ENCODE measurements at regions not wholly inside any gene's neighbourhood (a gene's known extent, or its start where the extent isn't known, plus 50 kb on each side); places are given as distances from the start of the nearest gene placed in this dataset.
"Not testable (repeated sequence)": the region's sequence is repeated elsewhere in the genome, so short reads cannot be mapped to it uniquely, and the experiment has no call there.

DNA sequence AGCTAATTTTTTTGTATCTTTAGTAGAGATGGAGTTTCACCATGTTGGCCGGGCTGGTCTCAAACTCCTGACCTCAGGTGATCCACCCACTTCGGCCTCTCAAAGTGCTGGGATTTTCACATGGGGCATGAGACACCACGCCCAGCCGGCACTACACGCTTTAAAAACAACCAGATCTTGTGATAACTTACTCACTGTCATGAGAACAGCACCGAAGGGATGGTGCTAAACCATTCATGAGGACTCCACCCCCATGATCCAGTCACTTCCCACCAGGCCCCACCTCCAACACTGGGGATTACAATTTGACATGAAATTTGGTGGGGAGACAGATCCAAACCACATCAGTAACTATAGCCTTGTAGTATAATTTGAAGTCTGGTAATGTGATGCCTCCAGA is 67.4 kb upstream of the ZNF169 start:
- not testable (repeated sequence) for DNase-seq

DNA sequence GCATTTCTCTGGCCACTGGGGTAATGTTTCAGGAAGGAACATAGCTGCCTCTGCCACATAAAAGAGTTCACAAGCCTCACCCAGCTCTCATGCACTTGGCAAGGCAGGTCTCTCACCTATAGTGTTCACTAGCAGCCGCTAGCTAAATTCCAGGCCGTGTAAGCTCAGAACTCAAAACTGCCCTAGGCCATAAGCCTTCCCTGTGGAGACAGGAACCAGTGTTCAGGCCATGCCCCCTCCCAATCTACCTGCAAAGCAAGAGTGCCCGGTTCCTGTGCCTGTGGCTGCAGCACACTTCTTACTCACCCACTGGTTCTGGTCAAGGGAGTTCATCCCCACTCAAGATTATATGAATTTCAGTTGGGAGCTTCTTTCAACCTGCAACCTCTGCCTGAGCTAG is 60.7 kb upstream of the ZNF169 start:
- DNase-seq: no peak

DNA sequence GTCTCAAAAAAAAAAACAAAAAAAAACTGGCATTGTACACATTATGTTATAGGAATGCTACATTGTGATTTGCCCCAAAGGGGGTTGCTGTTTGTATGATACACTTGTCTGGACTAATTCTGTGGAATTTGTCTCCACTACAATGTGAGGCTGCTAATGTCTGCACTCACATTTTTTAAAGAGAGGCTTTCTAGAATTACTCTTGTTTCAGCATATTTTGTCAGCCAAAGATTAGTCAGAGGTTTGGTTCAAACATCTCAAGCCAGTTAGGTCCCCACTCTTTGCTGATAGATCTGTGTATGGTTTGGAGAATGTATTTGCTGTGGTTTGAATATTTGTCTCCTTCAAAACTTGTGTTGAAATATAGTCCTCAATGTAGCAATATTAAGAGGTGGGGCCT is 59.3 kb upstream of the ZNF169 start:
- DNase-seq: no peak

DNA sequence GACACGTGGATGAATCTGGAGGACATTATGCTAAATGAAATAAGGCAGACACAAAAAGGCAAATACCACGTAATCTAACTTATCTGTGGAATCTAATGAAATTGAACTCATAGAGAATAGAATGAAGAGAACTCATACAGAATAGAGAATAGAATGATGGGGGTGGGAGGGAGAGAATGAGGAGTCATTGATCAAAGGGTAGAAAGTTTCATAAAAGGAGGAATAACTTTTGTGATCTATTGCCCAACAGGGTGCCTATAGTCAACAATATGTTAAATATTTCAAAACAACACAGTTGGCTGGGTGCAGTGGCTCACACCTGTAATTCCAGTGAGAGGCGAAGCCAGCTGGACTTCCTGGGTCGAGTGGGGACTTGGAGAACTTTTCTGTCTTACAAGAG is 54.9 kb upstream of the ZNF169 start:
- DNase-seq: no peak

DNA sequence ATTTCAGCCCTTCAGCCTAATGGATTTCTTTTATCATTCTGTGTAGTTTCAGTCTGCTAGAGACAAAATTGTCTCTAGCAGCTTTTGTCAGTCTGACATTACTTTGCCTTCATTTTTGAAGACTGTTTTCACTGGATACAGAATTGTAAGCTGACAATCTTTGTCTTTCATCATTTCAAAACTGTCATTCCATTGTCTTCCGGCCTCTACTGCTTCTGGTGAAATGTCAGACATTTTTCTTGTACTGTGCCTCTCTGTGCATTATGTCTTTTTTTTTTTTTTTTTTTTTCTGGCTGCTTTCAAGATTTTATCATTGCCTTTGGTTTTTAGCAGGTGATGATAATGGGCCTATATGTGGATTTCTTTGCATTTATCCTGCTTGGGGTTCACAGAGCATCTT is 51.3 kb upstream of the ZNF169 start:
- DNase-seq: no peak

All from activated CD8-positive, alpha-beta memory T cell treated with anti-CD3 and anti-CD28 coated beads, Interleukin-2, amount 50 U/mL, for 4 hours (primary cell).